AG09319 (cell line): ENCODE measurements at regions not wholly inside any gene's neighbourhood (a gene's known extent, or its start where the extent isn't known, plus 50 kb on each side); places are given as distances from the start of the nearest gene placed in this dataset.

Experiments used
- DNase-seq: peaks from one replicate; pipeline ENCODE4 v3.0.0-alpha.2; 2010; ENCODE audit warnings: low read depth; ENCODE audit errors: extremely low read depth
- TF ChIP-seq, protein P1 (sequence below): IDR thresholded peaks from 2 replicates; pipeline ENCODE4 v1.5.1; 2011; ENCODE audit warnings: low read depth, mild to moderate bottlenecking, inconsistent platforms, low read length, moderate library complexity

DNA sequence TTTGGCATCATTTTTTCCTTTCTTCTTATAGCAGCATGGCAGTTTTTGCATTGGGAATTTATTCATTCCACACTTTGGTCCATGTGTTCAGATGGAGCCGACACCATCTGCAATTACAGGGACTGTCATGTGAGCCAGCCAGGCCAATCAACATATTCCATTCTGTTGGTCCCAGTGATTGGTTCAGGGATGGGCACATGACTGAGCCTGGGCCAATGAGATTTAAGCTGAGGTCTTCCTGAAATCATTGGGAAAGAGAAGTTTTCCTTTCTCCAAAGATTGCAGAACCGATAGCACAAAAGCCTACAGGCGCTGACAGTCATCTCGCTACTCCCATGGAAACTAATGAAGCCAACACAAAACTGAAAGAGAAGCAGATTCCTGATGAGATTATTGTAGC lies 841.5 kb upstream of the TMEM132C start:
- TF ChIP-seq, protein P1, sequence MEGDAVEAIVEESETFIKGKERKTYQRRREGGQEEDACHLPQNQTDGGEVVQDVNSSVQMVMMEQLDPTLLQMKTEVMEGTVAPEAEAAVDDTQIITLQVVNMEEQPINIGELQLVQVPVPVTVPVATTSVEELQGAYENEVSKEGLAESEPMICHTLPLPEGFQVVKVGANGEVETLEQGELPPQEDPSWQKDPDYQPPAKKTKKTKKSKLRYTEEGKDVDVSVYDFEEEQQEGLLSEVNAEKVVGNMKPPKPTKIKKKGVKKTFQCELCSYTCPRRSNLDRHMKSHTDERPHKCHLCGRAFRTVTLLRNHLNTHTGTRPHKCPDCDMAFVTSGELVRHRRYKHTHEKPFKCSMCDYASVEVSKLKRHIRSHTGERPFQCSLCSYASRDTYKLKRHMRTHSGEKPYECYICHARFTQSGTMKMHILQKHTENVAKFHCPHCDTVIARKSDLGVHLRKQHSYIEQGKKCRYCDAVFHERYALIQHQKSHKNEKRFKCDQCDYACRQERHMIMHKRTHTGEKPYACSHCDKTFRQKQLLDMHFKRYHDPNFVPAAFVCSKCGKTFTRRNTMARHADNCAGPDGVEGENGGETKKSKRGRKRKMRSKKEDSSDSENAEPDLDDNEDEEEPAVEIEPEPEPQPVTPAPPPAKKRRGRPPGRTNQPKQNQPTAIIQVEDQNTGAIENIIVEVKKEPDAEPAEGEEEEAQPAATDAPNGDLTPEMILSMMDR: no peak
- no peak for DNase-seq

DNA sequence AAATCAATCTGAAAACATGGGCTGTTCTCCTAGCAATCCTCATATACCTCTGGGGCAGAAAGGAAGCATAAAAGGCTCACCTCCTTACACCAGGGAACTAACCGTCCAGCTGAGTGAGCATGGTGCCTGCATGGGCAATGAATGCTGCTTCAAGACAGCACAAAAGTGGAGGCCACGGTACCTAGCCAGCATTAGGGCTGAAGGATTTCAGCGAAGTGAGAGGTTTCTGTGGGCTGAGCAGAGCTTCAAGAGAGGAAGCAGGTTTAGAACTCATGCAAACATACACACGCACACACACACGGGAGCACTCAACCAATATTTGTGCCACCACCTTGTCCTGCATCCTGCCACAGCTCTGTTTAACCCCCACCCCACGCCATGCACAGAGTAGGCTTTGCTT lies 838.5 kb upstream of the TMEM132C start:
- DNase-seq: no peak

DNA sequence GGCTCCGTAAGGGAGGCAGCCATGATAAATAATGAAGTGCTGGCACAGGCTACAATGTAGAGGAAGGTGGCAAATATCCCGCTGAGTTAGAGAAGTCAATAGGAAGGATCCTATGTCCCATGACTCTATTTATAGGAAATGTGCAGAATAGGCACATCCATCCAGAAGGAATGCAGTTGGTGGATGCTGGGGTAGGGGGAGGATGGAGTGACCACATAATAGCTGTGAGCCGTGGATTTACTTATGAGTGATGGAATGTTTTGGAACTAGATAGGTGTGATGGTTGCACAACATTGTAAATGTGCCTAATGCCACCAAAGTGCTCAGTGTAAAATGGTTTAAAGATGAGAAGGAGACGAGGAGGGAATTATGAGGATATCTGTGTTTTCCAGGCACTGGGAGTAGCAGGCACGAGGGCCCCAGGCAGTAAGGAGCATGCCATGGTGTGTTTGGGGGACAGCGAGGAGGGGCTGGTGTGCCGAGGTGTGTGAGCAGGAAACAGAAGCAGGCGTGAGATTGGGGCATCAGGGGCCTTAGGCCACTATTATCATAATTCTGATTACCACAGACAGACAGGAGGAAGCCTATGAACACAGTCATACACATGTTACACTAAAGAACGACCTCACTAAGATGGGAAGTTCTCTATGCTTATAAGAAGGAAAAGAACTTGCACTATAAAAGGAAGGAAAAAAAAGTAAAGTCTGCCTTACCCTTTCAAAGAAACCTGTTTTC lies 837.3 kb upstream of the TMEM132C start:
- no peak for DNase-seq

More for the DNA sequence above, 838.5 kb upstream of the TMEM132C start:
- TF ChIP-seq, protein P1: no peak

DNA sequence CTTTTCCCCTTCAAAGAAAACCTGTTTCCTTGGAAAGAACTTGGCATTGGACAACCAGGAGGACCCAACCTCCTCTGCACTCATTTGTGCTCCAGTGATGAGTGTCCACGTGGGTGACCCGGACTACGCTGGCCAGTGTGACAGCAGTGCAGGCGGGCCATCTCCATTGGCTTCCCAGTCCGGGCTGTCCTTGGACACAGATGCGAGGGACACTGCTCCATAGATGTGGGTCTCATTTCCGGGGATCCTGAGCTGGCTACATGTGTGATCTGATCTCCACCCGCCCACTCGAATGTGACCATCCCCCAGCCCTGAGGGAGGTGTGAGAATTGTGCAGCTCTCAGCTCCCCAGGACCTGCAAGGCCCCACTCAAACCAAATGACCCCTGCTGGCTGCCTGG lies 836.6 kb upstream of the TMEM132C start:
- TF ChIP-seq, protein P1: no peak

More for the DNA sequence above, 837.3 kb upstream of the TMEM132C start:
- TF ChIP-seq, protein P1: no peak

DNA sequence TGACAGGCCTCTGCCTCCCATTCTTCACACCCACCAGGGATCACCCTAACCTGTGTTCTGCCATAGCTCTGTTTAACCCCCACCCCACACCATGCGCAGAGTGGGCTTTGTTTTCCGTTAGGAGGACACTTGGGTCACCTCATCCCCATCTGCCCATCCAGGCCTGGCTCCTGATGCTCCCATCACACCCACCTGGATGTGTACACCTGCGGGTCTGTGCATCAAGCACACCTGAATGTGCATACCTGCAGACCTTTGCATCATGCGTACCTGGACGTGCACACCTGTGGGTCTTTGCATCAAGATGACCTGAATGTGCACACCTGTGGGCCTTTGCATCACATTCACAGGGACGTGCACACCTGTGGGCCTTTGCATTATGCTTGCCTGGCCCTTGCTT lies 835.8 kb upstream of the TMEM132C start:
- no peak for DNase-seq
- TF ChIP-seq, protein P1: no peak

More for the DNA sequence above, 836.6 kb upstream of the TMEM132C start:
- DNase-seq: no peak

DNA sequence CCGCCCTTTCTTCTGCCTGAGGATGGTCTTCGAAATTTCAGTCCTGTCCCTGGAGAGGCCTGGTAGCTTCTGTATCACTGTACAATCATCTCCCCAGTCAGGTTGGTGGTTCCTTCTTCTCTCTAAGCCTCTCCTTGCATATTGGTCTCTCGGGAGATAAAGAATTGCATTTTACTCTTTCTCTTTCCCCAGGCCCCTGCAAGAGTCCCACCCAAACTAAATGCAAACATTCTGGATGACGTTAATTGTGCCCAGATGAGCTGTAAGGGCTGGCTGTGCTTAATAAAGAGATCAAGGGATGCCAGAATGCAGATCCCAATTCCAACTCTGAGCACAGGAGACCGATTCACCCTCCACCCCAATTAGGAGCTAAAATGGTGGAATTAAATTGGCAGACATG lies 835.4 kb upstream of the TMEM132C start:
- DNase-seq: no peak
- TF ChIP-seq, protein P1: no peak

GRCh38 chr12:127435439-127435838 lies 831.5 kb upstream of the TMEM132C start:
- DNase-seq: no peak
- TF ChIP-seq, protein P1: no peak
